ENCODE measurements at regions not wholly inside any gene's neighbourhood (a gene's known extent, or its start where the extent isn't known, plus 50 kb on each side); places are given as distances from the start of the nearest gene placed in this dataset.
A peak's percentile ranks its signal among the peaks of the same experiment; 100 is the strongest.
"Not testable (repeated sequence)": the region's sequence is repeated elsewhere in the genome, so short reads cannot be mapped to it uniquely, and the experiment has no call there.

DNA sequence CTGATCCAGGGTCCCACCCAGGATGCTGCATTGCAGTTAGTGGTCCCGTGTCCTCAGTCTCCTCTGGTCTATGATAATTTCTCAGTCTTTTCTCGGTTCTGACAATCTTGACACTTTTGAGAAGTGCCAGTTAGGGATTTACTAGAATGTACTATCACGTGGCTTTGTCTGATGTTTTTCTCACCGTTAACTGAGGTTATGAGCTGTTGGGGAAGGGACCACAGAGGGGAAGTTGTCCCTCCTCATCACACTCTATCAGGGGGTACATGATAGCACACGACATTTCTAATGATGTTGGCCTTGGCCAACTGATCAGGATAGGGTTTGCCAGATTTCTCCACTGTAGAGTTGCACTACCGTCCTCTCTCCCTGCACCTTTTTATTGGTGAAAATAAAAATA, 250.9 kb upstream of the SDK2 start:
- no peak for DNase-seq (ENCODE audit: low read depth)

DNA sequence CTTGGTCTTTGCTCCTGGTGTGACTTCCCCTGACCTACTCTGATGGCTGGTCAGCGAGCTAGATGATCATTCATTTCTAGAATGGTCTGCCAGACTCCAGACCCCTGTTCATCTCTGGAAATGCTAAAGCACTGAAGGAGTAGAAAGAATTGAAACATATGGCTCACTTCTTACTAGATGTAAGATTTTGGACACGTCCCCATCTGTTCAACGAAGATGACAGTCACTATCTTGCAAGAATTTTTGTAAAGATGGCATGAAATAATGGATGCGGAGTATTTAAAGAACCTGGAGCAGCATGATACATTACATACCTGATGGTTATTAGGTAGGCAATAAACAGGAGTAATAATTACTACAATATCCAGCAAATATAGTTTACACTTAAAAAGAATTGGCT, 252.7 kb upstream of the SDK2 start:
- no peak for DNase-seq (ENCODE audit: low read depth)

DNA sequence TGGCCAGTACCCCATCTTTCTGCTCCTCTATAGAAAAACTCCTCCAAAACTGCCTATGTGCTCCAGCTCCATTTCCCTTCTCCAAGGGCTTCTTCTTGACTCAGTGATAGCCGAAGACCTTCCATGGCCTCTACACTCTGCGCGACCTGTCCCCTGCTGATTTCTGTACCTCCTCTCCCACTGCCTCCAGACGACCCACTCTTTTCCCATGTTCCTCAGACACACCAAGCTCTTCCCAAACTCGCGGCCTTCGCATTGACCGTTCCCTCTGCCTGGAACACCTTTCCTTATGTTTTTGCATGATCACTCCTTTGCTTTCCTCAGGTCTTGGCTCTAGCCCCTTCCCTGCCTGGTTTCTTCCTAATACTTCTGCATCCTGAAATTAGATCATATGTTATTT, 255.6 kb upstream of the SDK2 start:
- DNase-seq (ENCODE audit: low read depth): no peak

DNA sequence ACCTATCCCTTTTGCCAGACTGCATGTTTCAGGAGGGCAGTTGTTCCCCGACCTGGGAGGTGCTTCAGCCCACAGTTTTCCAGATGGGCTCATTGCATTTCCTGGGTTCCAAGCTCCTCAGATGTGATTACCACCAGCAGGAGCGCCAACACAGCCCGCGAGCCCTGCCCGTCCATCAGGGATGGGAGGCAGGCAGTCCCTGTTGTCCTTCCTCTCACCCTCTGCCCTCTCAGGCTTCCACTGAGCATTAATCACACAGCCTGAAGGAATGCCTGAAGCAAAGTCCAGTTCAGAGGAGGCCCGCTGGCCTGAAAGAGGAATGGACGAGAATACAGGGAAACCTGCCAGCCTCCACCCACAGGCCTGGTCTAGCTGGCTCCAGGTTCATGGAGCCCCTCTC, 256.3 kb upstream of the SDK2 start:
- DNase-seq (ENCODE audit: low read depth): no peak

DNA sequence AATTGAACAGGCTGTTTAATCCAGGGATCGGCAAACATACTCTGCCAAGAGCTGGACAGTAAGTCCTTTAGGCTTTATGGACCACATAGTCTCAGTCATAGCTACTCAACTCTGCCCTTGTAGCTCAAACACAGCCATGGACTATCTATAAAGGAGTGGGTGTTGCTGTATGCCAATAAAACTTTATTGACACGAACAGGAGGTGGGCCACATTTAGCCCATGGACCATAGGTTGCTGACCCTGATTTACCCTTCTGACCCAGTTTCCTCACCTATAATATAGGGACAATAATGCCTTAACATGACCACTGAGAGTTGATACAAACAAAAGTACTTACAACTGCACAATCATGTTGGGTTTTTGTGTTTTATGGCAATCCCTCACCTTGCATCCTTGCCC, 257.0 kb upstream of the SDK2 start:
- DNase-seq (ENCODE audit: low read depth): no peak

DNA sequence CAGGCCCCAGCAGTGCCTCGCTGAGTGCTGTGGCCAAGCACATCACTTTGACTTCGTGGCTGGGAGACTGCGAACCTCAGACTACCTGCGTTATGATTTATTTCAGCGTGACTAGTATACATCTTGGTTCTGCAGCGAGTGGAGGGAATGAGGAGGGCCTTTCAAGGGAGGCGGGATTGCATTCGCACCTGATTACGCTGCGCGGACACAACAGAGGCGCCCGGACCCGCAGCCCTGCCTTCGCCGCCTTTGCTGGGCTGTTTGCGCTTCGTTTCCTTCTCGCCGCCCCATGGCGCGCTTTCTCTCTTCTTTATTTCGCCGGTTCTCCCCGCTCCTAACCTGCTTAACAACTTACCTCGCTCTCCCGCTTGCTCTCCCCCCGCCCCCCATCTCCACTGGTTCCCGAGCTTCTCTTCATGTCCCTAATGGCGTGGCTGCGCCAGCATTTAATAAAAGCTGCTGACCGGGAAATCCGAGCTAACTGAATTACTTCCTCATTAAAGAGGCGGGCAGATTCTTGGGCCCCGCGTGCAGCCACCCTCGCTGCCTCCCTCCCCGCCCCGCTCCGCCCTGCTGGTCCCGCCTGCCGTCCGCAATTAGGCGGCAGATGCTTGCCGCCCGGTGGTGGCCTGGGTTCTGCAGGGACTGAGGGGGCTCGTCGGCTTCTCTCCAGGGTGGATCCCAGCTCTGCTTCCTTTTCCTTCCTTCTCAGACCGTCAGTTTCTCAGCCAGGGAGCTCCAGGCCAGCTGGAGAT, 257.6 kb upstream of the SDK2 start:
- DNase-seq (ENCODE audit: low read depth): peak; percentile 8

DNA sequence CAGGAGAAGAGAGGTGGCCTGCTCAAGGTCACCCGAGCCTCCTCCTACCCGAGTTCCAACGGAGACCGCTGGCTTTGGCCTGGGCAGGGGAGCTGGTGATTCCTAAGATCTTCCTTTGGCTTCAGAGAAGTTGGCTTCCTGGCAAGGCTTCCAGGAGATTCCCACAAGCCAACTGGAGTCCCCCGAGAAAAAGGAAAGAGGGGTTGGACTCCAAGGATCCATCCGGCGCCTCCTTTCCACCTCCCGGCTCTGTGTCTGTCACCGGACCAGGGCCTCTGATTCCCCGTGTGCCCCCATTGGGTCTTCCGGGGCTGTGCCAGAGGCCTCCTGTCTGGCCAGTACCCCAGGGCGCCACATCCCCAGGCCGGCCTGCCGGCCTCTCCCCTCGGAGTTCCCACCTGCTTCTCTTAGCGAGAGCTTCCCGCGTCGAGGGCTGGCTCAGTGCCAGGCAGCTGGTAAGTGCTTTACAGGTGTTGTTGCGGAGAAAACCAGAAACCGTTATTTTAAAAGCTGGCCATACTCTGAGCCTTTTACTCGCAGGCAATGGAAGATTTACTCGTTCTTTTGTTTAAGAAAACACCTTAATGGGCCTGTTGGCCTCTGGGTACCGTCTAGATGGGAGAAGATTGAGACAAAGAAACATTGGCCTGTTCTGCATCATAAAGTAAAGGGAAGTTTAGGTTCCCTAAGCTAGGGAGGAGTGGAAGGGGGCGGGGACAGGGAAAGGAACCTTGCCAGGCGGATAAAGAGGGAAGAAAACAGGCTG, 258.4 kb upstream of the SDK2 start:
- DNase-seq (ENCODE audit: low read depth): no peak

DNA sequence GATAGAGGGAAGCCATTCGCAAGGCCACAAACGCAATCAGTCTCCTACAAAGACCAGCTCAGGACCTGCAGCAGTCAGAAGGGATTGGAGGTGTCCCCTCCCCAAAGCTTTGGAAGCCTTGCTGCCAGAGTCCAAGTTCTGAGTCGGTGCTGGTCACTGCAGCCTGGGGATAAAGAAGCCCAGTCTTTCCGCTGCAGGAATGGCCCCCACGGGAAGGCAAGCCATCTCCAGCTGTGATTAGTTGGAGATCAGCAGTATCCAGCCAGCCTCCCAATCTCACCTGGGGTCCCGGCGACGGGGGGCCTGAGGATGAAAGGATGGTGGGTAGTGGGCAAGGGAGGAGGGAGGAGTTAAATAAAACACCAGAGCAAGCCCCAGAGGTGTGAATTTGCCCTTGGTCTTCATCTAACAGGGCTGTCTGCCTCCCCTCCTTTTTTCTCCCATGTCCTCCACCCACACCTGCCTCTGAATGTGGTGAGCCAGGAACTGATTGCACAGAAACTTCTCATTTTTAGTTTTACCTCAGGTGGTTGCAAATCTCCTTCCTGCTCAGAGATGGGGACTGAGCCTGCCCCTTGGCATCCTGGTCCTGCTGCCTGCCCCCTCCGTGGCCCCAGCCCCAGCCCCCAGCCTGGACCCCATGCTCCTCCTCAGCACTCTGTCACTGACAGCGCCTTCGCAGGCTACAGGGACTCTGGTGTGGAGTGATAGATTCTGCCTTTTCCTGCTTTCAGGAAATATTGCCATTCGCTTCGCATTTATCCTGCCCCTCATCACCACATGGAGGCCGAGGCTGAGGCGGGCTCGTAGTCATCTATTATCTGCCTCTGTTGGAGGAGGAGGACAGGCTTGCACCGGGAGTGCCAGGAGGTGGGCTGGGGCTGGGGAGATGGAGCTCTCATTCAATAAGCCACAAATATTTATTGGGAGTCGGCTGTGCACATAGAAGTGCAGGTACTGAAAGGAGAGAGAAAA, 262.9 kb upstream of the SDK2 start:
- DNase-seq (ENCODE audit: low read depth): no peak

DNA sequence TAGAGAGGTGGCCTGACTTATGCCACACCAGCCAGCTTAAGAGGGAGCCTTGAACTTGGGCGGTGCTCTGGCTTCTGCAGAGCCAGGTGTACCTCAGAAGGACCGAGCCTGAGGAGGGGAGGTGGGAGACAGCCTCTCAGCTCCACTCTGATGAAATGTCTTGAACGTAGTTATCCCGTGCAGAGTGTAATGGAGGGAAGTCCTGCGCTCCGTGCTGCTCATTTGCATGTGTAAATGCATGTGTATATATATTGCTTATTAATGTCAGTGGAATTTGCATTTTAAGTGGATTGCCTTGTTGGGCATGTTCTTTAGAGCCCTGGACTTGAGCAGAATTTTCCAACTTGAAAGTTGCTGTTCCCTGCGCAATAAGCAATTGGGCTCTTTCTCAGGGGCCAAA, 264.9 kb upstream of the SDK2 start:
- no peak for DNase-seq (ENCODE audit: low read depth)

DNA sequence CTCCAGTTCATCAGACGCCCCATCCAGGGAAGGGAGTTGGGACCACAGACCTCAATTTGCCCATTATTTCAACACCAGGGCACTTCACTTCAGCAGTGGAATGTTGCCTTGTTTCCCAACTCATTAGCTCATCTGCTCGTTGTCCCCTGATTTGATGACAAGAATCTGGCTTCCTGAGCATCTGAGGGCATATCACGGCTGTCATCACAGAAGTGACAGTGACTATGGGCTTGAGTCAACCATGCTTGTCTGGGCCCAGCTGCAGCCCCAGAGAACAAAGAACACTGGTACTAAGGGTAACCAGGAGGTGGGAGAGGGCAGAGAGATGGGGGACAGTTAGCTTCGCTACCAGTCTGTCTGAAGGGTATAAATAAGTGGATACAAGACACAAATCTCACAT, 266.0 kb upstream of the SDK2 start:
- DNase-seq (ENCODE audit: low read depth): no peak

DNA sequence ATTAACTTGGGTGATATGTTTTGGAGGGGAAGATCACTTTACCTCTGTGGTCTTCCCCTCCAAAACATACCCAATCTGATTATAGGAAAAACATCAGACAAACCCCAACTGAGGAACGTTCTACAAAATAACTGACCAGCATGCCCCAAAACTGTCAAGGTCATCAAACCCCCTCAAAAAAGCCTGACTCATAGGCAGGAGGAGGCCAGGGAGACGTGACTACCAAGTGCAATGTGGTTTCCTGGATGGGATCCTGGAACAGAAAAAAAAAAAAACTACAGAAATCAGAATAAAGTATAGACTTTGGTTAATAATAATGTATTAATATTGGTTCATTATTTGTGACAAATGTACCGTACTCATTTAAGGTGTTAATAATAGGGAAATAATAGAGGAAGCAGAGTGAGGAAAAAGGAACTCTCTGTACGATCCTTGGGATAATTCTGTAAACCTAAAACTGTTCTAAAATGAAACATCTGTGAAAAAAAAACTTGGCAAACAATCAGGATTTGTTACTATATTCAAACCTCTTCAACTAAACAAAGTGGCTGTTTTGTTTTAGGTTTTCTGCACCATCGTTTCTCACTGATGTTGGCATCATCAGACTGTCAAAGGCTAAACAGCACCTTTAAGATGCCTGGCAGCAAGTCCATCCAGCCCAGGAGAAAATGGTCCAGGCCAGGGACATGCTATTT, 266.7 kb upstream of the SDK2 start:
- DNase-seq (ENCODE audit: low read depth): no peak

DNA sequence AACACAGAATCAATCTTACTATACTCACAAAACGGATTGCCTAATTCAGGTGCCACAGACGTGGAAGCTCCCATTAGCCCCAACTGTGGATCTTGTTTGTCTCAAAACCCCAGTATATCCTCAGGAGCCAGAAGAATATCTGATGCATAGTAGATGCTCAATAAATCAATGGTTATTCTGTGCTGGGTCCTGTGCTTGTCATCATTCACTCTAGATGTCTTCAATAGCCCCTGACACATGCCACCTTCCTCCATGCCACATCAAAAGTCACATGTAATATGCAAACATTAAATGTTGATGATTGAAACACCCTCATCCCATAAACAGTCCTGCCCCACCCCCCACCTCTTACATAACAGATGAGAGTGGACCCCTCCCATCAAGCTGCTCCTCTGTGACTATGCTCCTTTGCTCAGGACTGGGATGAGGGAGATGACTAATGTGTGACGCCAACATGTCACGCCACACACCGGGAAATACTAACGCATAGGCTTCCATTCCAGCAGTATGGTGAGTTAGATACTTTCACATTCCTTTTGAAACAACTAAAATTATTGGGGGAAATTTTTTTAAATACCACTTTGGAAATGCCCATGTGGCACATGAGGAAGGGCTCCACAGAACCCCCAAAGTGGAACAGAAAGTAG, 267.6 kb upstream of the SDK2 start:
- no peak for DNase-seq (ENCODE audit: low read depth)

DNA sequence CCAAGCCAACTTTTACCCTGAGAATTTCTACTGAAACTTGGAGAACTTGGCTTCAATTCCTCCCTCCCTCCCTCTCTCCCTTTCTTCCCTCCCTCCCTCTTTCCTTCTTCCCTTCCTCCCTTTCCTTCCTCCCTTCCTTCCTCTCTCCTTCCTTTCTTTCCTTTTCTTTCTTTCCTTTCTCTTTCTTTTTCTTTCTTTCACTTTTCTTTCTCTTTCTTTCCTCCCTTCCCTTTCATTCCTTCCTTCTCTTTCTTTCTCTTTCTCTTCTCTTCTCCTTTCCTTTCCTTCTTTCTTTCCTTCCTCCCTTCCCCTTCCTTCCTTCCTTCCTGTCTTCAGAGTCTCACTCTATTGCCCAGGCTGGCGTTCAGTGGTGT, 268.1 kb upstream of the SDK2 start:
- no peak for DNase-seq (ENCODE audit: low read depth)

DNA sequence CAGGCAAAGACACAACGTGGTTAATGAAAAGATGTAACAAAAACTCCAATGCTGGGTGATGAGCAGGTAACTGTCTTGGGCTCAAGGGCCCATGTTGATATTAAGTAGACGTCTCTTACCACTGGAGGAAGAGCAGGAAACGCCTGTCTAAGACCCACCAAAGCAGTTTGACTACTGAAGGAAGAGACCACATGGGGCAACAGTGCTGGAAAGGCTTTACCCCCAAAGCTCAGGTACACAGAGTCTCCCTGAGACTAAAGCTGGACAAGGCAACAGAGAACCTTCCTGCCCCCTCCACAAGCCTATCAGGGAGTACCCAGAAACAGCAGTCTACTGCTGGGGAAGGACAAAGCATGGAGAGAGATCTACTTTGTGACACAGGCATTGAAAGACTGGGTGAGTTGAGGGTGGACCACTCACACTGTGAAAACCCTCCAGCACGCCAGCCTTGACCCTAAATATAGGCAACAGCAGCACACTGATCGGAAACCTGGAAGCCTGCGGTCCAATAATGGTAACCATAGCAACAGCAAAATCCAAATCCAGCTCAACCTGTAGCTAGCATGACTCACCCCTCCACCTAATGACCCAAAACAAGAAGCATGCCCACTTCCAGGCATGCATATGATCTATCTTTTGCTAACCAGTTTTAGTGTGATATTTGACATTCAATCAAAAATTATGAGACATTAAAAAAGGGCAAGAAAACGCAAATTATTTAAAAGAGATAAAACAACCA, 270.5 kb upstream of the SDK2 start:
- DNase-seq (ENCODE audit: low read depth): no peak

DNA sequence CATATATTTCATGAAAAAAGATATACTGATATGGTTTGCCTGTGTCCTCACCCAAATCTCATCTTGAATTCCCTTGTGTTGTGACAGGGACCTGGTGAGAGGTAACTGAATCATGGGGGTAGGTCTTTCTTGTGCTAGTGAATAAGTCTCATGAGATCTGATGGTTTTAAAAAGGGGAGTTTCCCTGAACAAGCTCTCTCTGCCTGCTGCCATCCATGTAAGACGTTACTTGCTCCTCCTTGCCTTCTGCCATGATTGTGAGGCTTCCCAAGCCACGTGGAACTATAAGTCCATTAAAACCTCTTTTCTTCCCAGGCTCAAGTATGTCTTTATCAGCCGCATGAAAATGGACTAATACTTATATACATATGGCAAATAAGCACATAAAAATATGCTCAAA, 274.8 kb upstream of the SDK2 start:
- not testable (repeated sequence) for DNase-seq (ENCODE audit: low read depth)

DNA sequence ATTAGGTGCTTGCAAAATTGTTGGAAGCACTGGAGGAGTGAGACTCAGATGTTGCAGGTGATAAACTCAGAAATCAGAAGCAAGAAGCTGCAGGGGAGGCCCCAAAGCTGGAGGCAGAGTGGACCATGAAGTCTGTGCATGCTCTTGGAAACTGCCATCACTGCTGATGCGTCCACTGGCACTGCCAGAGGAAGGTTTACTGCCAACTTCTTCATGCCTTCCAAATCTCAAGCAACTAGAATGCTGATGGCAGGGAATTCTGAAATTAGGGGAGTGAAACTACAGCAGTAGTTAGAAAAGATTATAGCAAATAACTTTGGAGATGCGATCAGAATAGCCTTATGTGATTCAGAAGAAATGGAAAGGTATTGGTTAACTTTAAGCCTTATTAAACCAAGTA, 277.1 kb upstream of the SDK2 start:
- DNase-seq (ENCODE audit: low read depth): no peak

DNA sequence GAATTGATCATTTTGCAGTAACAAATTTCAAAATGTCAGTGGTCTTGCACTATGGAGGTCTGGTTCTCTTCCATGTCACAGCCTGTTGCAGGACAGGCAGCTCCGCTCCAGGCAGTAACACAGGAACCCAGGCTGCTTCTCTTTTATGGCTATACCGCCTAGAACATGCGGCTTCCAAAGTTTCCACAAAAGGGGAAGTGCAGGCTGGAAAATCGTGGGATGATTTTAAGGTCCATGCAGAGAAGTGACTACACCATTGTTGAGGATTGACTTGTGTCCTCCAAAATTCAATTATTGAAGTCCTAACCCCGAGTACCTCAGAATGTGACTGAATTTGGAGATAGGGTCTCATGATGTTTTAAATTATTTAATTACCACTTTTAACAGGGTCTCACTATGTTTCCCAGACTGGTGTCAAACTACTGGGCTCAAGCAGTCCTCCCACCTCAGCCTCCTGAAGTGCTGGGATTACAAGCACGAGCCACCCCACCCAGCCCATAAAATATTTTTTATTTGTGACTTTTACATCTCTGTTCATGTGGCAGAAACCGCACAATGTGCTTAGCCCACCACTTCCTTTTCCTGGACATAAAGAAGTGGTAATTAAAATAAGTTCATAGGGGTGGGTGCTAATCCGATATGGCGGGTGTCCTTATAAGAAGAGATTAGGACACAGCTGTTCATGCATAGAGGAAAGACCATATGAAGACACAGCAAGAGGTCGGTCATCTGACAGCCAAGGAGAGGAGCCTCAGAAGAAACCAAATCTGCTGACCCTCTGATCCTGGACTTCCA, 279.2 kb upstream of the RPL38 start:
- DNase-seq (ENCODE audit: low read depth): no peak

DNA sequence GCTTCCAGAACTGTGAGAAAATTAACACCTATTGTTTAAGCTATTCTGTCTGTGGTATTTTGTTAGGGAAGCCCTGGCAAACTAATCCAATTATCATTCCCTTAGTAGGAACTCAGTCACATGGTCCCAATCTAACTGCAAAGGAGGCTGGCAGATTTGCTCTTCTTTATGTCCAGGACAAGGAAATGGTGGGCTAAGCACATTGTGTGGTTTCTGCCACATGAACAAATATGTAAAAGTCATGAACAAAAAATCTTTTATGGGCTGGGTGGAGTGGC, 278.6 kb upstream of the RPL38 start:
- no peak for DNase-seq (ENCODE audit: low read depth)

DNA sequence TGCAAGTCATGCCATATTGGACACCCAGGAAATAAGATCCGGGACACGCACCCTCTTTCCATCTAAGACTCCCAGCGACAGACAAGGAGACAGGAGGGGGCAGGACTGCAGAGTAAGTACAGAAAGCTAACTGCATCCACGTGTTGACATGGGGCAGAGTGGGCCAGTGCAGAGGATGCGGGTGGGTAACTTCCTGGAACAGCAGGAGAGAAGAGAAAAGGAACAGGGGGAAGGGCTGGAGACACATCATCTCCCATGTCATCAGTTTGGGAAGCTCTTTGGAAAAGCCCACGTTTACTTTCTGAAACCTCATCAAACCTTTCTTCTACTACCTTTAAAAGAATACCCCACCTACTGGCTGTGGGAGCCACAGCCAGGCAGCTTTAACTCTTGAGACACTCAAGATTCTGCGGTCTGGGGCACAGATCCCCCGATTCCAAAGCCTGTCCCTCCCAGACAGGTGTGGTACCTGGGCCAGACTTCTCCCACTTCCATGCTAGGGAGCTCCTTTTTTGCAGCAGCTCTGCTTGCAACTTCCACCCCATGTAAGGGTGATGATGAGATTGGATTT, 273.5 kb upstream of the RPL38 start:
- no peak for DNase-seq (ENCODE audit: low read depth)

DNA sequence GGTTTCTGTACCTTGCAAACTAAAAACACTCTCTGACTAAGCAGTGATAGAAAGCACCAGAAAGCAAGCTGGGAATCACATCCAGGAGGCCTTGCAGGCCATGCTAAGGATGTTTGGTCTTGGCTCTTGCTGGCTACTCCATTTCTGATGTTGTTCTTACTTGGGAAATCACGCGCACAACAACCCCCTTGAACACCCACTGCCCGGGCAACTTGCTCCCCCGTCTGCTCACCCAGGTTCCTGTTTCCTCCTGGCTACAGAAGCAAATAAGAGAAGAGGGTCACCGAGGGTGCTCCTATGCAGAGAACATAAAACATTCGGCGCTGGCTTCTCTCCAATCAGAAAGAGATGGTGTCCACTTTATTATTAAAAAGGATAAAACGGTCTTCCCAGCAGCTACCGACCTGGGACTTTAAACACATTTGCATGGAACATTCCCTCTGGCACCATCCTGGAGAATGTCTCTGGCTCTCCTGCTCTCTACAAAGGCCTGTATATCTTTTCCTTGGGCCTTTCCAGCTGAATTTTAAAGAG, 271.2 kb upstream of the RPL38 start:
- DNase-seq (ENCODE audit: low read depth): no peak

Data from activated T-helper 1 cell treated with Interleukin-2 at 50 U/mL for 16 hours (primary cell).